SK-N-SH (cell line): ENCODE measurements at regions not wholly inside any gene's neighbourhood (a gene's known extent, or its start where the extent isn't known, plus 50 kb on each side); places are given as distances from the start of the nearest gene placed in this dataset.

Experiments
- CTCF ChIP-seq: fragments of 200-600 bp; sonication (generic); IDR thresholded peaks from 2 replicates; pipeline ENCODE4 v1.6.1; 2017; ENCODE audit warnings: antibody characterized with exemption, mild to moderate bottlenecking, moderate library complexity
- EZH2phosphoT487 ChIP-seq: fragments of 200-600 bp; sonication (generic); IDR thresholded peaks from 2 replicates; pipeline ENCODE4 v1.6.1; 2017; ENCODE audit warnings: low read depth, mixed run types, mild to moderate bottlenecking, antibody characterized with exemption, moderate library complexity, borderline replicate concordance
- FOXJ3 ChIP-seq: sonication (generic); formaldehyde crosslinking; IDR thresholded peaks from 2 replicates; pipeline ENCODE4 v1.5.1; 2020; ENCODE audit warnings: mild to moderate bottlenecking, missing genetic modification reagents
- GABPA ChIP-seq: IDR thresholded peaks from 2 replicates; pipeline ENCODE4 v1.4.0; 2012; ENCODE audit warnings: low read depth, mild to moderate bottlenecking
- GATA2 ChIP-seq: sonication (generic); formaldehyde crosslinking; IDR thresholded peaks from 2 replicates; pipeline ENCODE4 v1.5.0; 2020; ENCODE audit warnings: mild to moderate bottlenecking, missing genetic modification reagents
- MXI1 ChIP-seq: IDR thresholded peaks from 2 replicates; pipeline ENCODE4 v1.6.1; 2012; ENCODE audit warnings: mild to moderate bottlenecking, low read depth, low read length, improper control_type of control experiment
- POLR2AphosphoS5 ChIP-seq: IDR thresholded peaks from 2 replicates; pipeline ENCODE4 v1.6.1; 2012; ENCODE audit warnings: low read depth, low read length
- RFX5 ChIP-seq: IDR thresholded peaks from 2 replicates; pipeline ENCODE4 v1.6.1; 2012; ENCODE audit warnings: mild to moderate bottlenecking, improper control_type of control experiment, low read length
- TCF12 ChIP-seq: IDR thresholded peaks from 2 replicates; pipeline ENCODE4 v1.4.0; 2012
- TF ChIP-seq, protein P1 (sequence below): IDR thresholded peaks from 2 replicates; pipeline ENCODE4 v1.4.0; 2012; ENCODE audit warnings: low read depth, borderline replicate concordance

- TF ChIP-seq, protein P1, sequence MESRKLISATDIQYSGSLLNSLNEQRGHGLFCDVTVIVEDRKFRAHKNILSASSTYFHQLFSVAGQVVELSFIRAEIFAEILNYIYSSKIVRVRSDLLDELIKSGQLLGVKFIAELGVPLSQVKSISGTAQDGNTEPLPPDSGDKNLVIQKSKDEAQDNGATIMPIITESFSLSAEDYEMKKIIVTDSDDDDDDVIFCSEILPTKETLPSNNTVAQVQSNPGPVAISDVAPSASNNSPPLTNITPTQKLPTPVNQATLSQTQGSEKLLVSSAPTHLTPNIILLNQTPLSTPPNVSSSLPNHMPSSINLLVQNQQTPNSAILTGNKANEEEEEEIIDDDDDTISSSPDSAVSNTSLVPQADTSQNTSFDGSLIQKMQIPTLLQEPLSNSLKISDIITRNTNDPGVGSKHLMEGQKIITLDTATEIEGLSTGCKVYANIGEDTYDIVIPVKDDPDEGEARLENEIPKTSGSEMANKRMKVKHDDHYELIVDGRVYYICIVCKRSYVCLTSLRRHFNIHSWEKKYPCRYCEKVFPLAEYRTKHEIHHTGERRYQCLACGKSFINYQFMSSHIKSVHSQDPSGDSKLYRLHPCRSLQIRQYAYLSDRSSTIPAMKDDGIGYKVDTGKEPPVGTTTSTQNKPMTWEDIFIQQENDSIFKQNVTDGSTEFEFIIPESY: no peak
- TF ChIP-seq CTCF: no peak
- TF ChIP-seq EZH2phosphoT487: no peak
- TF ChIP-seq RFX5: no peak
- no peak for TF ChIP-seq GATA2 (CRISPR knock-in tag)
- TF ChIP-seq FOXJ3 (CRISPR knock-in tag): no peak
- TF ChIP-seq GABPA: no peak
- no peak for TF ChIP-seq TCF12
- TF ChIP-seq MXI1: no peak
- TF ChIP-seq POLR2AphosphoS5: no peak
These were observed 1109.3 kb downstream of the REEP3 start for GRCh38 chr10:64630534-64630933.
